Heart left ventricle (tissue), 13 donors: ENCODE measurements at regions not wholly inside any gene's neighbourhood (a gene's known extent, or its start where the extent isn't known, plus 50 kb on each side); places are given as distances from the start of the nearest gene placed in this dataset.

Experiments used
- POLR2A ChIP-seq, 2 donors: fragments of 450-650 bp; IDR thresholded peaks; one replicate each; pipeline ENCODE4 v1.6.1; 2017; ENCODE audit warnings: antibody characterized with exemption in 2 of 2, mild to moderate bottlenecking in 2 of 2, moderate library complexity in 2 of 2
- TF ChIP-seq, protein P1 (sequence below), 12 donors: fragments of 200-600 bp; sonication (generic) in 4 of 12; IDR thresholded peaks; one replicate each; pipeline versions ENCODE4 v1.5.0 to v1.8.0; 2018 to 2022; ENCODE audit warnings: antibody characterized with exemption in 12 of 12, mild to moderate bottlenecking in 5 of 12
- donor health status: ischemic (EF 13 %, LVEDD 7.1; RV severe dilation, severe dysfunction).
- donor health status: DM: no; HTN: yes; CAD: no.
- donor health status: DM: no; HTN: no; CAD: no.
- donor health status: ischemic (EF 25% LVEDD 6.9; RV normal size, moderate dysfunction).
- donor health status: ischemic (EF 25% LVEDD 5.7; RV mildly dilated, moderate dysfunction).
- donor health status: ischemic (EF 35%, LVEDD 5.7; RV mildly dilated, moderate dysfunction).
- donor health status: nonischemic (EF 11% LVEDD 7.7; RV severe dilation, severe dysfunction).
- donor health status: DM: yes; HTN: yes; CAD: no.
- donor health status: PGD.
- donor health status: ischemic (EF 29% LVEDD 5.4; RV normal size, mild dysfunction).
- donor health status: nonischemic (EF 23%, LVEDD 6.1; RV moderate dilation, normal function).

DNA sequence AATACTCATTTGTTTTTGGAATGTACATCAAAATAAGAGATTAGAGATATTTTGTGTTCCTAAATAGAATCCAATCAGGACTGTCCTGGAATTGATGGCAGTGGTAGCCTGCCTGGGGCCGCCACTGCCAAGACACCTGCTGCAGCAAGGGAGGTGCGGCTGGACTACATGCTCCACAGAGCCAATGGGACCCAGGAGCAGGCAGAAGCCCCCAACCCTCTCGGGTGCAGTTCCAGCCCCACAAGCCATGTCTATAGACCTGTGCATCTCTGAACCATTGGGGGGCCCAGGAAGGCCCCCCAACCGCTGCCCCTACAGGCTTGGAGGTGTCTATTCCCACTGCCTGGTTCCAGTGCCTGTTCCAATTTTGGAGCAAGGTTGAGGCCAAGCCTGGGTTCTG lies 1524.3 kb downstream of the PCDH18 start:
- TF ChIP-seq POLR2A (IDR thresholded peaks at IDR 0.05), result no peak
- TF ChIP-seq, protein P1, sequence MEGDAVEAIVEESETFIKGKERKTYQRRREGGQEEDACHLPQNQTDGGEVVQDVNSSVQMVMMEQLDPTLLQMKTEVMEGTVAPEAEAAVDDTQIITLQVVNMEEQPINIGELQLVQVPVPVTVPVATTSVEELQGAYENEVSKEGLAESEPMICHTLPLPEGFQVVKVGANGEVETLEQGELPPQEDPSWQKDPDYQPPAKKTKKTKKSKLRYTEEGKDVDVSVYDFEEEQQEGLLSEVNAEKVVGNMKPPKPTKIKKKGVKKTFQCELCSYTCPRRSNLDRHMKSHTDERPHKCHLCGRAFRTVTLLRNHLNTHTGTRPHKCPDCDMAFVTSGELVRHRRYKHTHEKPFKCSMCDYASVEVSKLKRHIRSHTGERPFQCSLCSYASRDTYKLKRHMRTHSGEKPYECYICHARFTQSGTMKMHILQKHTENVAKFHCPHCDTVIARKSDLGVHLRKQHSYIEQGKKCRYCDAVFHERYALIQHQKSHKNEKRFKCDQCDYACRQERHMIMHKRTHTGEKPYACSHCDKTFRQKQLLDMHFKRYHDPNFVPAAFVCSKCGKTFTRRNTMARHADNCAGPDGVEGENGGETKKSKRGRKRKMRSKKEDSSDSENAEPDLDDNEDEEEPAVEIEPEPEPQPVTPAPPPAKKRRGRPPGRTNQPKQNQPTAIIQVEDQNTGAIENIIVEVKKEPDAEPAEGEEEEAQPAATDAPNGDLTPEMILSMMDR (IDR thresholded peaks at IDR 0.05), result no peak
